AG04450 (cell line): ENCODE measurements at regions not wholly inside any gene's neighbourhood (a gene's known extent, or its start where the extent isn't known, plus 50 kb on each side); places are given as distances from the start of the nearest gene placed in this dataset.

Experiments
- CTCF ChIA-PET: fragments of 300-600, 350-600 bp; formaldehyde crosslinking; extraction: SDS; loops from one replicate; lab custom pipeline; 2022; ENCODE audit warnings: antibody characterized with exemption, inconsistent platforms; lab: Charles Lee
- POLR2A ChIA-PET: fragments of 350-600 bp; formaldehyde crosslinking; extraction: SDS; loops from one replicate; lab custom pipeline; 2021; ENCODE audit warnings: antibody characterized with exemption, inconsistent platforms; lab: Yijun Ruan, JAX
- DNase-seq: peaks from one replicate; pipeline ENCODE4 v3.0.0-alpha.2; 2011; ENCODE audit warnings: low read depth, low spot score
- H3K27ac ChIP-seq: one replicate; pipeline ENCODE4 v1.5.1; 2012; ENCODE audit warnings: low read depth, low read length, control low read depth
- H3K27me3 ChIP-seq: one replicate; pipeline ENCODE4 v1.6.0; 2012; ENCODE audit warnings: low read length; ENCODE audit not compliant: control insufficient read depth, insufficient read depth
- H3K4me3 ChIP-seq: 2 replicates; pipeline ENCODE4 v1.5.1; 2011; ENCODE audit warnings: mild to moderate bottlenecking, low read depth, low read length, control low read depth
- H3K9me3 ChIP-seq: 2 replicates; pipeline ENCODE4 v1.5.1; 2012; ENCODE audit warnings: low read length; ENCODE audit not compliant: control insufficient read depth, insufficient read depth
- TF ChIP-seq, protein P1 (sequence below): IDR thresholded peaks from 2 replicates; pipeline ENCODE4 v1.5.1; 2011; ENCODE audit warnings: low read depth, low read length, control low read depth, inconsistent platforms

DNA sequence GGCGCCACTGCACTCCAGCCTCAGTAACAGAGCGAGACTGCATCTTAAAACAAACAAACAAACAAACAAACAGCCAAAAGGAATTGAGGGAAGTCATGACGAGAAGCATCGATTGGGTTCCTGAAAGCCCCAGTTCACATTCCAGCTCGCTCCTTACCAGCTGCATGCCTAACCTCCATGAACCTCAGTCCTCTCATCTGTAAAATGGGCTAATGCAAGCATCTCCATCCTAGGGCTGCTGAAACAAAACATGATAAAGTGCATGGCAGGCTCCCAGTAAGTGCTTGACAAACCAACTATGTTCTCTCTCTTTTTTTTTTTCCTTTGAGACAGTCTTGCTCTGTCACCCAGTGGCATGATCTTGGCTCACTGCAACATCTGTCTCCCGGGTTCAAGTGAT is 79.7 kb upstream of the DISP3 start:
- Histone ChIP-seq H3K4me3 (no peak overlapping the region), H3K27me3 (peaks cover 4% of the 10 kb centered on the region), H3K27ac (no peak overlapping the region), H3K9me3 (no peaks in the 10 kb centered on the region)
- ChIA-PET POLR2A (no interaction called here), CTCF (interaction anchor here (0.7 kb wide), 1 partner anchor 322 kb away, joined by 5 read pairs; no protein-coding TSS in a partner anchor)
- TF ChIP-seq, protein P1, sequence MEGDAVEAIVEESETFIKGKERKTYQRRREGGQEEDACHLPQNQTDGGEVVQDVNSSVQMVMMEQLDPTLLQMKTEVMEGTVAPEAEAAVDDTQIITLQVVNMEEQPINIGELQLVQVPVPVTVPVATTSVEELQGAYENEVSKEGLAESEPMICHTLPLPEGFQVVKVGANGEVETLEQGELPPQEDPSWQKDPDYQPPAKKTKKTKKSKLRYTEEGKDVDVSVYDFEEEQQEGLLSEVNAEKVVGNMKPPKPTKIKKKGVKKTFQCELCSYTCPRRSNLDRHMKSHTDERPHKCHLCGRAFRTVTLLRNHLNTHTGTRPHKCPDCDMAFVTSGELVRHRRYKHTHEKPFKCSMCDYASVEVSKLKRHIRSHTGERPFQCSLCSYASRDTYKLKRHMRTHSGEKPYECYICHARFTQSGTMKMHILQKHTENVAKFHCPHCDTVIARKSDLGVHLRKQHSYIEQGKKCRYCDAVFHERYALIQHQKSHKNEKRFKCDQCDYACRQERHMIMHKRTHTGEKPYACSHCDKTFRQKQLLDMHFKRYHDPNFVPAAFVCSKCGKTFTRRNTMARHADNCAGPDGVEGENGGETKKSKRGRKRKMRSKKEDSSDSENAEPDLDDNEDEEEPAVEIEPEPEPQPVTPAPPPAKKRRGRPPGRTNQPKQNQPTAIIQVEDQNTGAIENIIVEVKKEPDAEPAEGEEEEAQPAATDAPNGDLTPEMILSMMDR: no peak
- no peak for DNase-seq

DNA sequence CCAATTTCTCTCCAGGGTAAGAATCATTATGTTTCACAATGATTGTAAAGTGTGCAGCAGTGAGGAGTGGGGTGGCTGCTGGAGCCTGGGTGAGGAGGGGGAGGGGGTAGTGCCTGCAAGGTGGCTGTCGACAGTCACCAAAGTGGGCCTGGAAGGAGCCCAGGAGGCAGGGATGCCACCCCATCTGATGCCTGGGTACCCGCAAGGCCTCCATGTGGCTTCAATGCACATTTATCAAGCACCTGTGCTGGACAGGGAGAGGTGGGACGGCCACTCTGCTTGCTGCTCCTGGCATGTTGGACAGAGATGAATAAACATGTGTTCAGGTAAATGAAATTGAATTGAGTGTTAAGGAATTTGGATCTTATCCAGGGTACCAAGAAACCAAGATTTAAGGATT is 78.8 kb upstream of the DISP3 start:
- Histone ChIP-seq H3K9me3 (no peaks in the 10 kb centered on the region), H3K27ac (no peak overlapping the region), H3K27me3 (peaks cover 4% of the 10 kb centered on the region), H3K4me3 (no peak overlapping the region)
- DNase-seq: no peak
- TF ChIP-seq, protein P1: no peak
- ChIA-PET CTCF (no interaction called here), POLR2A (no interaction called here)

DNA sequence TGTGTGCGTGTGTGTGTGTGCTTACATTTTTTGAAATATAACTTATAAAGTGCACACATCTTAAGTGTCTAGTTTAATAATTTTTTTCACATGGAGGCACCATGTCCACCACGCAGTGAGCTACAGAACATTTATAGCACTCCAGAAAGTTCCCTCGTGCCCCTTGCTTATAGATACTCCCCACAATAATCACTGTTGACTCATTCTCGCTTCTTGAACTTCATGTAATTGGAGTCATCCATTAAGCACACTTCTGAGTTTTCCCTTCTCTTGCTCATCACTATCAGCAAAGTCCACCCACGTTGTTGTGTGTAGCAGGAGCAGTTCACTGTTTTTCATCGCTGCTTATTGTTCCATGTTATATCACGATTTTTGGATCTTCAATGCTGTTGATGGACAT is 78.4 kb upstream of the DISP3 start:
- POLR2A ChIA-PET: no interaction called here

DNA sequence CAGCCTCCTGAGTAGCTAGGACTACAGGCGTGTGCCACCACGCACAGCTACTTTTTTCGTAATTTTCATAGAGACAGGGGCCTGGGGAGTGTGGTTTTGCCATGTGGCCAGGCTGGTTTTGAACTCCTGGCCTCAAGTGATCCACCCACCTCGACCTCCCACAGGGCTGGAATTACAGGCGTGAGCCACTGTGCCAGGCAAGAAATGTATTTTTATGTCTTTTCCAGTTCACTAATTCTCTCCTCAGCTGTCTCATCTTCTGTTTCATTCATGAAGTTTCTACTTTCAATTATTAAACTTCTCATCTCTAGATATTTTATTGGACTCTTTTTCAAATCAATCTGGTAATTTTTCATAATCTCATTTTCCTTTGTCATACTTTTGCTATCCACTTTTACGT is 72.1 kb upstream of the DISP3 start:
- Histone ChIP-seq H3K4me3 (no peak overlapping the region), H3K27ac (no peak overlapping the region), H3K27me3 (no peaks in the 10 kb centered on the region), H3K9me3 (no peaks in the 10 kb centered on the region)
- TF ChIP-seq, protein P1: no peak
- CTCF ChIA-PET: interaction anchor here (0.5 kb wide), 1 partner anchor 24 kb away, joined by 3 read pairs; no protein-coding TSS in a partner anchor
- POLR2A ChIA-PET: no interaction called here
- no peak for DNase-seq

More for the DNA sequence above, 78.4 kb upstream of the DISP3 start:
- Histone ChIP-seq H3K27me3 (peaks cover 2% of the 10 kb centered on the region), H3K9me3 (no peaks in the 10 kb centered on the region), H3K27ac (no peak overlapping the region), H3K4me3 (no peak overlapping the region)
- CTCF ChIA-PET: no interaction called here
- no peak for DNase-seq
- TF ChIP-seq, protein P1: no peak

DNA sequence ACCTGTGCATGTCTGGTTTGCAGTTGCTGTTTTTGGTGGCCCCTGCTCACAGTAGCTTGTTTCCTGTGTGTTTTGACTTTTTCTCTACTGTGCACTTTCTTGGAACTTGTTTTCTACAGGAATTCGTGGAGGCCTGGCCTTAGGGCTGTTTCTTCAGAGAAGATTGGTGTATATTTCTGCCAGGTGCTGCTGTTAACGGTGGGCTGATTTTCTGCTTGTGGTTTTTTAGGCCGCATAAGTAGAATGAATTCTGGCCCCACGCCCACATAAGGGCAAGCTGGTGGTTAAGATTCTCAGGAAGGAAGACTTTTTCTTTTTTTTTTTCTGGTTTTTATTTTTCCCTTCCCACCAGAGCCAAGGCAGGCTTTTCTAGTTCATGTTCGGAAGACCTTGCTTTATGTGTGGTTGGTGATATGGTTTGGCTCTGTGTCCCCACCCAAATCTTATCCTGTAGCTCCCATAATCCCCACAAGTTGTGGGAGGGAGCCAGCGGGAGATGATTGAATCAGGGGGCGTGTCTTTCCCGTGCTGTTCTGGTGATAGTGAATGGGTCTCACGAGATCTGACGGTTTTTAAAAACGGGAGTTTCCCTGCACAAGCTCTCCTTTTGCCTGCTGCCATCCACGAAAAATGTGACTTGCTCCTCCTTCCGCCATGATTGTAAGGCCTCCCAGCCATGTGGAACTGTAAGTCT is 71.5 kb upstream of the DISP3 start:
- TF ChIP-seq, protein P1: no peak
- CTCF ChIA-PET: interaction anchor here (0.5 kb wide), 1 partner anchor 25 kb away, joined by 3 read pairs; no protein-coding TSS in a partner anchor
- Histone ChIP-seq H3K4me3 (no peak overlapping the region), H3K27me3 (no peaks in the 10 kb centered on the region), H3K27ac (no peak overlapping the region), H3K9me3 (no peaks in the 10 kb centered on the region)
- POLR2A ChIA-PET: no interaction called here
- DNase-seq: no peak
